Ovary (tissue), 7 donors: ENCODE measurements at regions not wholly inside any gene's neighbourhood (a gene's known extent, or its start where the extent isn't known, plus 50 kb on each side); places are given as distances from the start of the nearest gene placed in this dataset.

Experiments used
- DNase-seq, 5 donors: peaks; one replicate each; pipeline ENCODE4 v3.0.0-alpha.2; 2019 to 2020
- H3K27ac ChIP-seq, 2 donors: fragments of 200-600 bp; one replicate each; pipeline versions ENCODE4 v1.5.1 to v1.8.0; 2019 to 2022
- H3K27me3 ChIP-seq: fragments of 200-600 bp; one replicate; pipeline ENCODE4 v1.8.0; 2022
- H3K36me3 ChIP-seq: fragments of 200-600 bp; sonication (generic); one replicate; pipeline ENCODE4 v1.5.1; 2019
- H3K4me1 ChIP-seq: one replicate; pipeline ENCODE4 v1.8.1; 2013; ENCODE audit warnings: mild to moderate bottlenecking, moderate library complexity; ENCODE audit not compliant: insufficient read depth
- H3K4me3 ChIP-seq: fragments of 200-600 bp; sonication (generic); one replicate; pipeline ENCODE4 v1.5.1; 2017
- H3K9me3 ChIP-seq, 2 donors: fragments of 200-600 bp in 1 of 2; sonication (generic) in 1 of 2; one replicate each; pipeline versions ENCODE4 v1.5.1 to v1.8.1; 2013 to 2019; ENCODE audit warnings: mild to moderate bottlenecking in 1 of 2, moderate library complexity in 1 of 2
- EP300 ChIP-seq: sonication (generic); formaldehyde crosslinking; IDR thresholded peaks from one replicate; pipeline ENCODE4 v1.6.1; 2017; ENCODE audit warnings: antibody characterized with exemption
- POLR2A ChIP-seq: fragments of 450-650 bp; IDR thresholded peaks from one replicate; pipeline ENCODE4 v1.6.1; 2017; ENCODE audit warnings: antibody characterized with exemption, mild to moderate bottlenecking, moderate library complexity
- WGBS, 3 donors: extraction: QIAGEN DNeasy Blood & Tissue Kit in 1 of 3; methylation state at CpG; one replicate each; pipeline versions ENCODE4 v1.1.5 to v1.1.7; 2013 to 2017; 5-methylcytosine and 5-hydroxymethylcytosine counted together
- intact Hi-C, 4 donors: fragments of 100-400 bp; cut with DNase I; formaldehyde crosslinking; loops; one replicate each; pipeline versions ENCODE4 v1.11.0 to v1.15.1; 2022 to 2023
- TF ChIP-seq, protein P1 (sequence below), 3 donors: fragments of 450-650 bp in 2 of 3; fragments of 200-600 bp in 1 of 3; IDR thresholded peaks; one replicate each; pipeline versions ENCODE4 v1.5.1 to v1.8.0; 2016 to 2022; ENCODE audit warnings: antibody characterized with exemption in 3 of 3, mild to moderate bottlenecking in 1 of 3
- donor health status: DM: no; HTN: no; CAD: no; lungs with moderate emphysema.
- donor health status: DM: no; HTN: no; CAD: no.
- donor health status: Bipolar disorder and iron deficiency.
- donor health status: DM: no; HTN: no; CAD: no.
- donor health status: DM: yes; HTN: yes; CAD: no.

DNA sequence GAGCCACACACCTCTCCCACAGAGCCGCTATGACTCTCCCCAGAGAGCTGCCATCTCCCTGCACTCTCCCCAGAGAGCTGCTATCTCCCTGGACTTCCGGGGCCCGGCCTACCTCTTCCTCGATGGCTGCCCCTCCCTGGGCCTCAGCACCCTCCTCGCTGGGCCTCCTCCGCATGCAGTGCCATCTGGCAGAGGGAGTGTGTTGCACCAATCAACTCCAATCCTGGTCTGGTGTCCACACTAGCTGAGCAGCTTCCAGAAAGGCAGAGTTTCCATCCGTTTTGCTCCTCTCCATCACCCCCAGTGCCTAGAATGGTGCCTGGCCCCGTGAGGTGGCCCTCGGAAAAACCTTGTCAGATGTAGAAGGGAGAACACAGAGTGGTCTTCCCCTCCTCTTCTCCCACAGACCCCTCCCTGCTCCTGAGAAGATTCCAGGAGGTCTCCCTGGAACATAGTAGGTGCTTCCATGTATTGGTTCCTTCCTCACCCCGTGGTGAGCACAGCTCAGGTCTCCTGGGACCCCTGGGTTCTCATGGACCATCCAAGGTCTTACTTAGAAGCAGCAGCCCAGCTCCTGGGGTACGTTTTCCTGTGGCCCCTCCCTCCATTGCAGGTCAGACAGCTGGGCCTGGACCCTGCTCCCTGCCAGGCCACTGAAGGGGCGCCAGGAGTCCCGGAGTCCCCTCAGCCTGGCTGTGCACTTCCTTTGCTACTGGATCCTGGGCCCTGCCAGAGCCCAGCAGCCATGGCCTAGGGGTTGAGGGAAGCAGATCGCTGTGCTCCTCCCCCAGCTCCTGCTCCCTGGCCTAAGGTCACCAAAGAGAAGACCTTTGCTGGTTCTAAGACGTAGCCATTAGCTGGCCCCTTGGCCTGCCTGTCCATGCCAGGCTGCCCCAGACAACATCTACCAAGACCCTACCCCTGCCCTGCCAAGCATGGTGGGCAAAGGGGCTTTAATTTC, 233.8 kb upstream of the GSE1 start:
- Histone ChIP-seq H3K9me3 (no peaks in the 10 kb centered on the region), H3K4me3 (no peak overlapping the region), H3K4me1 (peaks cover 8% of the 10 kb centered on the region), H3K27me3 (no peaks in the 10 kb centered on the region), H3K27ac (no peak overlapping the region), H3K36me3 (no peaks in the 10 kb centered on the region)
- intact Hi-C loops = no loop called here
- DNase-seq = no peak
- TF ChIP-seq POLR2A = no peak
- TF ChIP-seq, protein P1, sequence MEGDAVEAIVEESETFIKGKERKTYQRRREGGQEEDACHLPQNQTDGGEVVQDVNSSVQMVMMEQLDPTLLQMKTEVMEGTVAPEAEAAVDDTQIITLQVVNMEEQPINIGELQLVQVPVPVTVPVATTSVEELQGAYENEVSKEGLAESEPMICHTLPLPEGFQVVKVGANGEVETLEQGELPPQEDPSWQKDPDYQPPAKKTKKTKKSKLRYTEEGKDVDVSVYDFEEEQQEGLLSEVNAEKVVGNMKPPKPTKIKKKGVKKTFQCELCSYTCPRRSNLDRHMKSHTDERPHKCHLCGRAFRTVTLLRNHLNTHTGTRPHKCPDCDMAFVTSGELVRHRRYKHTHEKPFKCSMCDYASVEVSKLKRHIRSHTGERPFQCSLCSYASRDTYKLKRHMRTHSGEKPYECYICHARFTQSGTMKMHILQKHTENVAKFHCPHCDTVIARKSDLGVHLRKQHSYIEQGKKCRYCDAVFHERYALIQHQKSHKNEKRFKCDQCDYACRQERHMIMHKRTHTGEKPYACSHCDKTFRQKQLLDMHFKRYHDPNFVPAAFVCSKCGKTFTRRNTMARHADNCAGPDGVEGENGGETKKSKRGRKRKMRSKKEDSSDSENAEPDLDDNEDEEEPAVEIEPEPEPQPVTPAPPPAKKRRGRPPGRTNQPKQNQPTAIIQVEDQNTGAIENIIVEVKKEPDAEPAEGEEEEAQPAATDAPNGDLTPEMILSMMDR (IDR thresholded peaks at IDR 0.05) = no peak
- TF ChIP-seq EP300 = no peak
- 78 to 87% (median 79%) methylated on average over 15 of the region's 15 CpGs for WGBS, 3 donors

GRCh38 chr16:85380002-85380395, 233.1 kb upstream of the GSE1 start:
- Histone ChIP-seq H3K9me3 (no peaks in the 10 kb centered on the region), H3K27ac (no peak overlapping the region), H3K4me3 (no peak overlapping the region), H3K4me1 (peaks cover 5% of the 10 kb centered on the region), H3K27me3 (no peaks in the 10 kb centered on the region), H3K36me3 (no peaks in the 10 kb centered on the region)
- WGBS, 3 donors = 50 to 71% (median 50%) methylated on average over 2 of the region's 2 CpGs
- no peak for TF ChIP-seq EP300
- TF ChIP-seq, protein P1 (IDR thresholded peaks at IDR 0.05) = no peak
- TF ChIP-seq POLR2A = no peak
- intact Hi-C loops = no loop called here
- no peak for DNase-seq

- DNase-seq = no peak
- Histone ChIP-seq H3K4me3 (no peak overlapping the region), H3K27me3 (no peaks in the 10 kb centered on the region), H3K36me3 (no peaks in the 10 kb centered on the region), H3K4me1 (peaks cover 5% of the 10 kb centered on the region), H3K27ac (peak overlapping the region in 1 of 2 donors; percentile 27), H3K9me3 (no peaks in the 10 kb centered on the region)
- WGBS, 3 donors = 80 to 90% (median 83%) methylated on average over 18 to 19 of the region's 19 CpGs
- intact Hi-C loops = no loop called here
- TF ChIP-seq EP300 (no peak), POLR2A (no peak)
- TF ChIP-seq, protein P1 (IDR thresholded peaks at IDR 0.05) = no peak
These were observed 232.0 kb upstream of the GSE1 start for GRCh38 chr16:85380905-85381737.

GRCh38 chr16:85381738-85382592, 231.2 kb upstream of the GSE1 start:
- Histone ChIP-seq H3K4me3 (no peak overlapping the region), H3K36me3 (no peaks in the 10 kb centered on the region), H3K27ac (peak overlapping the region in 1 of 2 donors; percentile 27), H3K4me1 (peaks cover 5% of the 10 kb centered on the region), H3K27me3 (no peaks in the 10 kb centered on the region), H3K9me3 (no peaks in the 10 kb centered on the region)
- 31 to 42% (median 42%) methylated on average over 20 to 26 of the region's 26 CpGs for WGBS, 3 donors
- intact Hi-C loops = no loop called here
- TF ChIP-seq POLR2A (no peak), EP300 (no peak)
- TF ChIP-seq, protein P1 (IDR thresholded peaks at IDR 0.05) = no peak
- no peak for DNase-seq
